ENCODE measurements at regions not wholly inside any gene's neighbourhood (a gene's known extent, or its start where the extent isn't known, plus 50 kb on each side); places are given as distances from the start of the nearest gene placed in this dataset.

DNA sequence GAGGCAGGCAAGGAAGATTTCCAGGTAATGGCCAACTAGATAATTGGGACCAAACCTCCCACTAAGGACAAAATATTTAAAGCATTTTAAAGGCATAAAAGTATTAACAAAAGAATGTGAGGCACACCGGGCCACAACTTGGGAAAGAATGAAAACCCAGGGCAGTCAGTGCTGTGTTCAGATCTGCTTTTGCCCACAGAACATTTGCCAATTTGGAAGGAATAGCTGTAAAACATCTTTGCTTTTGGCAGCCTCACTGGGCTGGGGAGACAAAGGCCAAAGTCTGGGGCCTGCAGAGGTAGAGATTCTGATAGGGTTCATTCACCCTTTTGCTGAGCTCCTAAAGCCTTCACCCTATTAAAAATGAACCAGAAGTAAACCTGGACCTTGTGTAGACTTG, 82.3 kb downstream of the SYNE3 start:
- H3K27ac Mint-ChIP-seq = no peak overlapping the region
- H3K36me3 Mint-ChIP-seq = peaks cover 12 to 84% (median 39%) of the 10 kb centered on the region in 5 donors
- H3K9me3 ChIP-seq (ENCODE audit: control insufficient read depth in 2 of 3, low read length in 3 of 3) = no peaks in the 10 kb centered on the region
- no peak for DNase-seq
- POLR2A ChIA-PET = interaction anchor here (1.0 kb wide), 1 partner anchor 67 kb away, joined by 3 read pairs; no protein-coding TSS in a partner anchor
- no peaks in the 10 kb centered on the region for H3K4me1 Mint-ChIP-seq
- no peaks in the 10 kb centered on the region for H3K27me3 ChIP-seq (ENCODE audit: control insufficient read depth in 2 of 2, insufficient read depth in 2 of 2, low read length in 2 of 2)
- no peak overlapping the region for H3K4me3 ChIP-seq (ENCODE audit: low read length)
- no peak overlapping the region for H3K27ac ChIP-seq (ENCODE audit: low read depth, low read length)
- H3K36me3 ChIP-seq (ENCODE audit: control insufficient read depth in 2 of 3, insufficient read depth in 3 of 3, low read length in 3 of 3) = peaks cover 14 to 91% (median 29%) of the 10 kb centered on the region in 3 experiments
- no peaks in the 10 kb centered on the region for H3K4me1 ChIP-seq (ENCODE audit: control insufficient read depth in 2 of 2, insufficient read depth in 2 of 2, low read length in 2 of 2)
- no peaks in the 10 kb centered on the region for H3K9me3 Mint-ChIP-seq
- no peak overlapping the region for H3K4me3 Mint-ChIP-seq
- H3K27me3 Mint-ChIP-seq = no peaks in the 10 kb centered on the region
- ATAC-seq = no peak
- intact Hi-C loops (cut with micrococcal nuclease) = no loop called here
- CTCF ChIA-PET = no interaction called here

DNA sequence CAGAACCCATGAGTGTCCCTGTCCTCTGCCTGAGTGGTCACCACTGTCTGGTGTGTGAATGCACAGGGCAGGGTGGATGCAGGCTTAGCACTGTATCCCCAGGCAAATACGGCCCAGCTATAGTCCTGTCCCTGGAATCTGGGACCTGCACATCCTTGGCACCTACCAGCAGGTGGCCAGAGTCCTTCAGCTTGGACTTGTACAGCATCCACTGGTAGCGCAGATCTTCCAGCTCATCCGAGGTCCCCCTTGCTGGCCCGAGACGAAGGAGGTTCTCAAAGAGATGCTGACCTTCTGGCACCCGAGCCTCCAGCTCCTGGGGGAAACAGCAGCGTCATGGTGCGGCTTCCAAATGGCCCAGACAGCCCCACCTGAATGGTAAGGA, 83.4 kb downstream of the SYNE3 start:
- CTCF ChIA-PET = interaction anchor here (0.6 kb wide), 1 partner anchor 287 kb away, joined by 3 read pairs; no protein-coding TSS in a partner anchor
- DNase-seq (no peak), ATAC-seq (no peak)
- Mint-ChIP-seq H3K27ac (no peak overlapping the region), H3K4me1 (no peaks in the 10 kb centered on the region), H3K4me3 (no peak overlapping the region), H3K9me3 (no peaks in the 10 kb centered on the region), H3K27me3 (no peaks in the 10 kb centered on the region), H3K36me3 (peaks cover 12 to 85% (median 41%) of the 10 kb centered on the region in 5 donors)
- Histone ChIP-seq H3K27me3 (ENCODE audit: control insufficient read depth in 2 of 2, insufficient read depth in 2 of 2, low read length in 2 of 2) (no peaks in the 10 kb centered on the region), H3K4me1 (ENCODE audit: control insufficient read depth in 2 of 2, insufficient read depth in 2 of 2, low read length in 2 of 2) (no peaks in the 10 kb centered on the region), H3K27ac (ENCODE audit: low read depth, low read length) (no peak overlapping the region), H3K9me3 (ENCODE audit: control insufficient read depth in 2 of 3, low read length in 3 of 3) (no peaks in the 10 kb centered on the region), H3K4me3 (ENCODE audit: low read length) (no peak overlapping the region), H3K36me3 (ENCODE audit: control insufficient read depth in 2 of 3, insufficient read depth in 3 of 3, low read length in 3 of 3) (peaks cover 7 to 86% (median 24%) of the 10 kb centered on the region in 3 experiments)
- intact Hi-C loops (cut with micrococcal nuclease) = no loop called here
- POLR2A ChIA-PET = no interaction called here

DNA sequence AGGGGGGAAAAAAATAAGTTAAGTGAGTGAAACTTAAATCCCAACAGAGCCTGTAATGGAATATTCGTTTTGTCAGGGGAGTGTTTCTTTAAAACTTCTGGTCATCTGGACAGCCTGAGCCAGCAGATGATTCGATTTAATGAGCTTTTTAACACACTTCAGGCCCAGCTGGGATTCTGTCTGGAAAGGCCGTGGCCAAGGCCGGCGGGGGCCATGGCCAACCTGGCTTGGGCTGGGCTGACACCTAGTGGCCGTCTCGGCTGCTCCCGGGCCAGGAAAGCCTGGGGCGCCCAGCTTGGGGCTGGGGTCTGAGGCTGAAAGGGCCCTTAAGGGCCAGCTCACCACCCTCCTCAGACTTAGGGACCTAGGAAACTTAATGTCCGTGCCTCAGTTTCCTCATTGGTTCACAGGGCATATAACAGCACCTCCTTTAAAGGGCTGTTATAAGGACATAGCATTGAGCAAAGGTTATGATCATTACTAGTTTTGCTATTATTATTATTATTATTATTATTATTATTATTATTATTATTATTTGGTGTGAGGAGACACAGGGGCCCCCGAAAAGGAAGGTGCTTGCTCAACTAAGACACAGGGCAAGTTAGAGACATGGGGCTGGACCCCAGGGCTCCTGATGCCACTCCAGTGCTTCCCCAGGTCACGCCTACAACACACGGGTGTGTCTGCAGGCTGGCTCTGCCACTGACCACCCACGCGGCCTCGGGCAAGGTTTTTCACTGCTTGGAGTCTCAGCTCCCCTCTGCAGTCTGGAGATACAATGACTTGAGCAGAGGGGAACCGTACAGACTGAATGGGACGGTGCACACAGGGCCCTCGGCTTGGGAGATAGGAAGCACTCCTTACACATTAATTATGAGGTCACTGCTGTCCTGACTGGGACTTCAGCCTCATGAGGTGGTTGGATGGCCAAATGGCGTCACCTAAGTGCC, 84.0 kb downstream of the SYNE3 start:
- Mint-ChIP-seq H3K36me3 (peaks cover 16 to 83% (median 42%) of the 10 kb centered on the region in 5 donors), H3K4me3 (no peak overlapping the region), H3K4me1 (peaks cover 0 to 6% (median 0%) of the 10 kb centered on the region in 7 donors), H3K9me3 (no peaks in the 10 kb centered on the region), H3K27ac (no peak overlapping the region), H3K27me3 (no peaks in the 10 kb centered on the region)
- Histone ChIP-seq H3K4me1 (ENCODE audit: control insufficient read depth in 2 of 2, insufficient read depth in 2 of 2, low read length in 2 of 2) (no peaks in the 10 kb centered on the region), H3K4me3 (ENCODE audit: low read length) (no peak overlapping the region), H3K9me3 (ENCODE audit: control insufficient read depth in 2 of 3, low read length in 3 of 3) (no peaks in the 10 kb centered on the region), H3K36me3 (ENCODE audit: control insufficient read depth in 2 of 3, insufficient read depth in 3 of 3, low read length in 3 of 3) (peaks cover 7 to 83% (median 29%) of the 10 kb centered on the region in 3 experiments), H3K27ac (ENCODE audit: low read depth, low read length) (no peak overlapping the region), H3K27me3 (ENCODE audit: control insufficient read depth in 2 of 2, insufficient read depth in 2 of 2, low read length in 2 of 2) (no peaks in the 10 kb centered on the region)
- ATAC-seq (no peak), DNase-seq (no peak)
- intact Hi-C loops (cut with micrococcal nuclease) = no loop called here
- ChIA-PET CTCF (interaction anchor here (0.6 kb wide), 1 partner anchor 288 kb away, joined by 3 read pairs; no protein-coding TSS in a partner anchor), POLR2A (no interaction called here)

DNA sequence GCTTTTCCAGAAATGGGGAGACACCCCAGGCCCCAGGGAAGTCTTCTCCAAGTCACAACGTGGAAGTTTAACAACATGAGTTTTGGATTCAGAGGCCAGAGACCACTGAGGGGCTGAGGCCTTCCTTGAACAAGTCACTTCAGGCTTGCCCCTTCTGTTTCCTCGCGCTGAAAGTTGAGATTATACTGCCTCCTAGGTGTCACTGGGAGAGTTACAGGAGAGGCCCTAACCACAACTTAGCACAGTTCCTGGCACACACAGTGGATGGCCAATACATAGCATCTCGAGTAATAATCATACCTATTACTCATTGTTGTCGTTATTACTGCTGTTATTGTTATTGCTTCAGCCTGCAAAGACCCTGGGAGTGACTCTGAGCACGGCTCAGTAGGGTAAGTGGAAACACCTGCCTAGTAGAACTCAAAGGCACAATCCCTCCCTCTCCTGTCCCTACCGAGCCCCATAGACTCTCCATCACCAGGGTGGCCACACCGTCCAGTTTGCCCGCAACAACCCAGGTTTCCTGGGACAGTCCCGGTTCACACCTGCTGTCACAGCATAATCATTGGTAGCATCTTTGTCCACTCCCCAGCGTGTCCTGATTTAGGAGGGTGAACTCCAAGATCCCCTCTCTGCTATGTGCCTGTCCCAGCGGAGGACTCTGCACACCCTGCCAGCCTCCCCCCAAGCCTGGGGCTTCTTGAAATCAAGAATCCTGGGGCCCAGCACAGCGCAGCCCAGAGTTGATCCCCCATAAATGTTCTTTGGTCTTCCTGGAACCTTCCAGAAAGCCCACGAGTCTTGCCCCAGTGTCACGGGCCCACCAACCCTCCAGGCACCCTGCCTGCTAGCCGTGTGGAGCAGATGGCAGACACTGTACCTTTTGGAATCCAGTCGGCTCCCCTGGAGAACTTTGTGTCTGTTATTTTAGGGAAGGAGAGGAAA, 85.0 kb downstream of the SYNE3 start:
- Histone ChIP-seq H3K9me3 (ENCODE audit: control insufficient read depth in 2 of 3, low read length in 3 of 3) (no peaks in the 10 kb centered on the region), H3K27me3 (ENCODE audit: control insufficient read depth in 2 of 2, insufficient read depth in 2 of 2, low read length in 2 of 2) (no peaks in the 10 kb centered on the region), H3K4me1 (ENCODE audit: control insufficient read depth in 2 of 2, insufficient read depth in 2 of 2, low read length in 2 of 2) (no peaks in the 10 kb centered on the region), H3K4me3 (ENCODE audit: low read length) (no peak overlapping the region), H3K36me3 (ENCODE audit: control insufficient read depth in 2 of 3, insufficient read depth in 3 of 3, low read length in 3 of 3) (peaks cover 7 to 74% (median 28%) of the 10 kb centered on the region in 3 experiments), H3K27ac (ENCODE audit: low read depth, low read length) (no peak overlapping the region)
- CTCF ChIA-PET = interaction anchor here (0.6 to 0.7 kb wide), 2 partner anchors 13 to 239 kb away, joined by 3 read pairs; no protein-coding TSS in a partner anchor
- intact Hi-C loops (cut with micrococcal nuclease) = no loop called here
- peak; percentile 57 for ATAC-seq
- Mint-ChIP-seq H3K9me3 (no peaks in the 10 kb centered on the region), H3K27me3 (no peaks in the 10 kb centered on the region), H3K36me3 (peaks cover 14 to 74% (median 38%) of the 10 kb centered on the region in 5 donors), H3K27ac (peak overlapping the region in 1 of 9 donors; percentile 32), H3K4me3 (no peak overlapping the region), H3K4me1 (peaks cover 0 to 6% (median 0%) of the 10 kb centered on the region in 7 donors)
- DNase-seq = peak in 1 of 9 donors; percentile 8
- POLR2A ChIA-PET = no interaction called here

DNA sequence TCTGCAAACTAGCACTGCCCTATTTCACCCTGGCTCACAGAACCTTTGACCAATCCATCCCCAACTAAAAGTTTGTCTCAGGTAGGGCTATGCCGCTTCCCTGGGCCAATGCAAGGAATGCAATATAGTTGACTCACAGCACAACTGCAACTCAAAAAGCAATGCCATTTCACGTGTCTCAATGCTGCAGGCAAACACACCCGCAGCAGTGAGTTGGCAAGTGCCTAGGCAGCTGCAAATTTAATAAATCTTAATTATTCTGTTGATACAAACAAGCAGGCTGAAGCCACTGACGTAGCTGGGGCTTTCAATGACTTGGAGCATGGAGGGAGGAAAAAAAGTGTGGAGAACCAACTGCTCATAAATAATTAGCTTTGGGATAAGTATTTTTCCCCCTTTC, 87.9 kb downstream of the SYNE3 start:
- no peaks in the 10 kb centered on the region for H3K27me3 Mint-ChIP-seq
- no peaks in the 10 kb centered on the region for H3K9me3 Mint-ChIP-seq
- Histone ChIP-seq H3K36me3 (ENCODE audit: control insufficient read depth in 2 of 3, insufficient read depth in 3 of 3, low read length in 3 of 3) (peaks cover 0 to 69% (median 14%) of the 10 kb centered on the region in 3 experiments), H3K4me1 (ENCODE audit: control insufficient read depth in 2 of 2, insufficient read depth in 2 of 2, low read length in 2 of 2) (no peaks in the 10 kb centered on the region), H3K9me3 (ENCODE audit: control insufficient read depth in 2 of 3, low read length in 3 of 3) (no peaks in the 10 kb centered on the region), H3K4me3 (ENCODE audit: low read length) (no peak overlapping the region), H3K27me3 (ENCODE audit: control insufficient read depth in 2 of 2, insufficient read depth in 2 of 2, low read length in 2 of 2) (no peaks in the 10 kb centered on the region), H3K27ac (ENCODE audit: low read depth, low read length) (no peak overlapping the region)
- ChIA-PET CTCF (interaction anchor here (0.6 kb wide), 1 partner anchor 107 kb away, joined by 3 read pairs; the partner anchor contains the start of gene GLRX5), POLR2A (no interaction called here)
- peak overlapping the region in 1 of 9 donors; percentile 32 for H3K27ac Mint-ChIP-seq
- DNase-seq (no peak), ATAC-seq (no peak)
- peaks cover 5 to 62% (median 29%) of the 10 kb centered on the region in 5 donors for H3K36me3 Mint-ChIP-seq
- H3K4me3 Mint-ChIP-seq = no peak overlapping the region
- peaks cover 0 to 6% (median 0%) of the 10 kb centered on the region in 7 donors for H3K4me1 Mint-ChIP-seq
- intact Hi-C loops (cut with micrococcal nuclease) = loop anchor here in 1 of 2 donors (5.0 kb wide), 1 partner anchor 564 kb away; no protein-coding TSS in a partner anchor

DNA sequence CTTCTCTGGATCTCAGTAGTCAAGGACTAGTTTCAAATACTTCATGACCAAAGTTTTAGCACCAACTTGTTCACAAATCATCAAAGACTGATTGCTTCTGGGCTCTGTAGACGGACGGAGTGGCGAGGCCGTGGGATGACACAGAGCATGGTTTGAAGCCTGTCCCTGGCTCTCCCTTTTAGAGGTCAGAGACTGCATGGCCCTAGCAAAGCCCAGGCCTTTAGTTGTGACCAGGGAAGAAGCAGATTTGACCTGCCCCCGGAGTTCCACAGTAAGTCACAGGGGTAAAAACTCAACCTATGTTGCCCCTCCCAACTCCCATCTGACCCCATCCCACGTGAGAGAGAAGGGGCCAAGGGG, 90.4 kb downstream of the SYNE3 start:
- peak overlapping the region in 2 of 9 donors; percentile 34 to 52 for H3K27ac Mint-ChIP-seq
- no peaks in the 10 kb centered on the region for H3K27me3 Mint-ChIP-seq
- ATAC-seq (no peak), DNase-seq (no peak)
- H3K4me1 Mint-ChIP-seq = peaks cover 0 to 6% (median 0%) of the 10 kb centered on the region in 7 donors
- peaks cover 0 to 64% (median 5%) of the 10 kb centered on the region in 3 experiments for H3K36me3 ChIP-seq (ENCODE audit: control insufficient read depth in 2 of 3, insufficient read depth in 3 of 3, low read length in 3 of 3)
- H3K27ac ChIP-seq (ENCODE audit: low read depth, low read length) = no peak overlapping the region
- H3K36me3 Mint-ChIP-seq = peaks cover 13 to 66% (median 35%) of the 10 kb centered on the region in 5 donors
- intact Hi-C loops (cut with micrococcal nuclease) = loop anchor here in 1 of 2 donors (5.0 kb wide), 1 partner anchor 566 kb away; no protein-coding TSS in a partner anchor
- POLR2A ChIA-PET = no interaction called here
- H3K9me3 Mint-ChIP-seq = peaks cover 0 to 5% (median 0%) of the 10 kb centered on the region in 11 donors
- no peaks in the 10 kb centered on the region for H3K27me3 ChIP-seq (ENCODE audit: control insufficient read depth in 2 of 2, insufficient read depth in 2 of 2, low read length in 2 of 2)
- CTCF ChIA-PET = interaction anchor here (1.9 kb wide), 1 partner anchor 101 kb away, joined by 10 read pairs; no protein-coding TSS in a partner anchor
- no peaks in the 10 kb centered on the region for H3K4me1 ChIP-seq (ENCODE audit: control insufficient read depth in 2 of 2, insufficient read depth in 2 of 2, low read length in 2 of 2)
- H3K4me3 Mint-ChIP-seq = no peak overlapping the region
- no peaks in the 10 kb centered on the region for H3K9me3 ChIP-seq (ENCODE audit: control insufficient read depth in 2 of 3, low read length in 3 of 3)
- no peak overlapping the region for H3K4me3 ChIP-seq (ENCODE audit: low read length)

Data from naive thymus-derived CD4-positive, alpha-beta T cell (primary cell).